DMS153 treated with DMSO at 0.1 percent for 48 hours (cell line): ENCODE measurements at regions not wholly inside any gene's neighbourhood (a gene's known extent, or its start where the extent isn't known, plus 50 kb on each side); places are given as distances from the start of the nearest gene placed in this dataset.

Experiments
- DNase-seq: peaks from one replicate; lab custom pipeline; 2025; ENCODE audit not compliant: unreplicated experiment; lab: John Stamatoyannopoulos, UW

DNA sequence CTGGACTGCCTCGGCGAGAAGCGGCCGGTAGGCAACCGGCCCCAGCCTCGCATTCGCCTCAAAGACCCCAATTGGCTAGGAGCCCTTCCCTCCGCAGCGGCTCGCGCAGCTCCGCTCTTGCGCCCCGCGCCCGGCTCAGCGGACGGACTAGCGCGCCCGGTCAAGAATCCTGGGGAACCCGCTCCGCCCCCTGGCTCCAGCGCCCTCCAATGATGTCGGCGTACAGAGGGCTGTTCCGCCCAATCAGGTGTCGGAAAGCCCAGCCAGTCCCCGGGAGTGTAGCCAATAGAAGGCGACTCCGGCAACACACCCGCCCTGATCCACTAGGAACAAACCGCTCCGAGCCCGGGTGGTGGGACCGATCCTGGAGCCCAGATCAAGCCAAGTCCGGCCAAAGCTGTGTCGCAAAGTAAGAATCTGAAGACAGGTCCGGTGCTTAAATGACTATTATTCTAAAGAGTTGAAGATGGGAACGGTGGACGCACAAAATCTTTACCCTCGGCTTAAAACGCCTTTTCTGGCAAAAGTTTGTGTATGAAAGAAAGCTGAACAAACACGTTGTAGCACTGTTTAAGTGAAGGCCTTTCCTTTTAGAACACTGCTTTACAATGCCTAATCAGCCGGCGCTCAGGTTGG is 132.2 kb downstream of the OGFRL1 start:
- peak; percentile 68 for DNase-seq

DNA sequence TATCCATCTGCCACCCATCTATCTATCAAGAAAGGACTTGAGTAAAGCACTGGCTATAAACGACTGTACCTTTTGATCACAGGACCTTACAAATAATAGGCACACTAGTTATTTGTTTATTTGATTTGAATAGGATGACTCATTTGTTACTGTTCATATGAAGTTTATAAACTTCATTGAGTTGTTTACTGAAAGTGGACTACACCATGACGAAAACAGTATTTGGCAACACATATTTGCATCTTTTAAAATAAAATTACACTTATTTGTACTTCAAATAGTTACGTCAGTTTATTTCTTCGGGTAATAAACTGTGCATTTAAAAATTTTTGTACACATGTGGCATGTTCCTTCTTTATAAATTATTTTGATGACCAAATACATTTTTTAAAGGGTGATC is 133.0 kb downstream of the OGFRL1 start:
- DNase-seq = no peak

- DNase-seq = no peak
Observed at GRCh38 chr6:71430018-71430417, 141.4 kb downstream of the OGFRL1 start.

DNA sequence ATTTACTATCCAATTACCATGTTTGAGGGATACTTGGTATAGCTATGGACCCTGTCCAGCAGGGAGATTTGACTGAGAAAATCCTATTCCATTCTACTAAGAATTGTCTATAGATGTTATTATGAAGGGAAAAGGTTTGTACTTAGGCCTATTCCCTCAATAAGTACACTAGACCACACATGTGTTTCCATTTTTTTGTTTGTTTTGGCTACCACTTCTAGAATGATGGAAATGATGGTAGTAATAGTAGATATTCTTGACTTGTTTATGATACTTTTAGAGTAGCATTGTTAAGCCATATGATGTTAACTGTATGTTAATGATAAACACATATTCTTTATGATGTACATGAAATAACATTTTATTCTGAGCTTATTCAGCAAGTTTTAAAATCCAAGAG is 144.8 kb downstream of the OGFRL1 start:
- no peak for DNase-seq

GRCh38 chr6:71444222-71444621 is 155.6 kb downstream of the OGFRL1 start:
- DNase-seq = no peak

GRCh38 chr6:71446057-71446456 is 157.4 kb downstream of the OGFRL1 start:
- DNase-seq = no peak

GRCh38 chr6:71446470-71446869 is 157.9 kb downstream of the OGFRL1 start:
- no peak for DNase-seq

DNA sequence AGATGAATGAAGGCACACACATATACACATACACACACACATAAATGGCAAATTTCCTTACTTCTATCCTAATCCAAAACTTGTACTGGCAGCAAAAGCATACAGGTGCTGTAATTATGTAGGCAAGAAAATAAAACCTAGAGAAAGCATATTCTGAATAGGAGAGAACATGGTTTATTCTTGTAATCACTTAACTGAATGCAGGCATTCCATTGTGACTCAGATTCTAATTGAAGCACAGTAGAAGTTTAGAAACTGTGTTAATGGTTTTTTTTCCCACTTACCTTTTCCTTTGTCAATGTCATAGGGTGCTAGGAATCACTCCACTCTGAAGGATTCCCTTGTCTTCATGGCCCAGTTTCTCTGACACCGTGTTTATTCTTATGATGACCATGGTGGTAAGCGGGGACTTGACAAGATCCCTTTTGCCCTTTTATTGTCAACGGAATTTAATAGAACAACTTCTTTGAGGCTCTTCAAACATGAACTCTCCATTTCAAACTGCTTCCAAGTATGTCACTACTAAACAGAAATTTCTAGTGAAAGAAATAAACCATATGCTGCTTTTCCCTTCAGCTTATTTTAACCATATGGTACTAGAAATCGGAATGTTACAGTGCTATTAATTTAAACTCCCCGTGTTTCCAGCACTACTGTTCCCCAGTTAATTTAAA is 164.2 kb downstream of the OGFRL1 start:
- DNase-seq = no peak

DNA sequence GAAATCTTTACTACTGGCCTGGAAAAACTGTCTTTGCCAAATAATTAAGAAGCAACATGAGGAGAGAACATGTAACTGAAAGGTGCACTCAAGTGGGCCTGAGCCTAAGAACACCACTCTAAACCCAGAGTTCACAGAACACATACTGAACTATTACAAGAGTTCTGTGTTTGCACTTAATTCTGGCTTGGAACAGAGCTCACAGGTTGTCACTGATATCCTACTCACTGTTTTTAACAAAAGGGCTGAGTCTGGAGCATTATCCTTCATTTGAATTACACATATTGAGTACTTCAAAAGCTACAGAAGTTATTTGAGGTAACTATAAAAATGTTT is 164.7 kb downstream of the OGFRL1 start:
- DNase-seq = no peak

DNA sequence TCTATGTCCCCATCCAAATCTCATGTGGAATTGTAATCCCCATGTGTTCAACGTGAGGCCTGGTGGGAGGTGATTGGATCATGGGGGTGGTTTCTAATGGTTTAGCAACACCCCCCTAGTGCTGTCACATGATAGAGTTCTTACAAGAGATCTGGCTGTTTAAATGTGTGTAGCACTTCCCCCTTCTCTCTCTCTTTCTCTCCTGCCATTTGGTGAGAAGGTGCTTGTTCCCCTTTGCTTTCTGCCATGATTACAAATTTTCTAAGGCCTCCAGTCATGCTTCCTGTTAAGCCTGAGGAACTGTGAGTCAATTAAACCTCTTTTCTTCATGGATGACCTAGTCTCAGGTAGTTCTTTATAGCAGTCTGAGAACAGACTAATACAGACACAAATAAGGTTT is 165.4 kb downstream of the OGFRL1 start:
- DNase-seq = no peak

GRCh38 chr6:71457929-71458328 is 169.3 kb downstream of the OGFRL1 start:
- no peak for DNase-seq

DNA sequence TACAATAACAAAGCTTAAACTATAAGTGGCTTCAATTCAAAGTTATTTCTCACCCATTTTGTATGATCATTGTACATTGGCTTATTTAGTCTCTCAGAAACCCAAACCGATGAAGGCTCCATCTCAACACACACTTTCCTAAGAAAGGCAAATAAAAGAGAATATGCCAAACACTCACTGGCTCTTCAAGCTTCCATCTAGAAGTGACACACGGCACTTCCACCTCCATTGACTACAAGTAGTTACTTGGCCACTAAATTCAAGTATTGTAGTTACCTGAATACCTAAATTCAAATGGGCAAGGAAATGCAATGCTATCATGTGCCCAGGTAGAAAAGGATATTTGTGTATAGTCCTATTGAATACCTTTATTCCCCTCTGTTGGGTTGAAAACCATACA is 170.6 kb downstream of the OGFRL1 start:
- no peak for DNase-seq

- no peak for DNase-seq
Observed at GRCh38 chr6:71460933-71461332, 172.3 kb downstream of the OGFRL1 start.

- no peak for DNase-seq
Observed at GRCh38 chr6:71463061-71463460, 174.4 kb downstream of the OGFRL1 start.

- no peak for DNase-seq
Observed at GRCh38 chr6:71465096-71465495, 176.5 kb downstream of the OGFRL1 start.

- DNase-seq = no peak
Observed at GRCh38 chr6:71466362-71466761, 177.8 kb downstream of the OGFRL1 start.

- DNase-seq = no peak
Observed at GRCh38 chr6:71468038-71468437, 179.4 kb downstream of the OGFRL1 start.

GRCh38 chr6:71468841-71469700 is 180.5 kb downstream of the OGFRL1 start:
- DNase-seq = no peak

GRCh38 chr6:71471718-71472117 is 183.1 kb downstream of the OGFRL1 start:
- DNase-seq = no peak

- no peak for DNase-seq
Observed at GRCh38 chr6:71473926-71474325, 185.3 kb downstream of the OGFRL1 start.

GRCh38 chr6:71474942-71475341 is 186.3 kb downstream of the OGFRL1 start:
- DNase-seq = no peak

DNA sequence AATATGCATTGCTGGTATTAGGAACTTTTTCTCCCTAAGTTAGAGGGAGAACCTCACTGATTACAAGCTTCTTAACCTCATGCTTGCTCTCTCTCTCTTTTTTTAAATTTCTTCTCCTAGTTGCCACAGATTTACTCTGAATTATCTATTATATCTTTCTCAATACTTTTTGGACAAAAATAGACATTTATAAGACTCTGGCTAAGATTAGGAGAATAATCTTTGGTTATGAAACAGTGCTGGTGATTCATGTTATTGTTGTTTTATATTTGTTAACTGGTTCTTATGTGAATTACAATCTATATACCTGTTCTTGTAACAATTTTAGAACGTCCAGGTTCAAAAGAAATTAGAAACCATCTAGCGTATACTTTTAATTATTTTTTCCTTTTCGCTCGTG is 187.8 kb downstream of the OGFRL1 start:
- no peak for DNase-seq
